ENCODE measurements at regions not wholly inside any gene's neighbourhood (a gene's known extent, or its start where the extent isn't known, plus 50 kb on each side); places are given as distances from the start of the nearest gene placed in this dataset.

- no peaks in the 10 kb centered on the region for H3K36me3 ChIP-seq (ENCODE audit: control insufficient read depth, insufficient read depth, low read length)
- no peaks in the 10 kb centered on the region for H3K4me1 ChIP-seq (ENCODE audit: control insufficient read depth, insufficient read depth, low read length)
- in situ Hi-C loops (cut with HindIII; ENCODE audit: low pct_unique_long_range_greater_than_20kb, low sequenced_read_pairs) = no loop called here
- ChIA-PET CTCF (interaction anchor here (0.7 kb wide), 1 partner anchor 156 kb away, joined by 3 read pairs; no protein-coding TSS in a partner anchor), POLR2A (no interaction called here)
- no peaks in the 10 kb centered on the region for H3K9me3 ChIP-seq (ENCODE audit: control insufficient read depth, insufficient read depth, low read depth, low read length)
- TF ChIP-seq SIN3A (IDR thresholded peaks at IDR 0.05; ENCODE audit: borderline replicate concordance, insufficient read depth, low read depth, low read length) = no peak
- no peak for TF ChIP-seq TCF7L2 (IDR thresholded peaks at IDR 0.05; ENCODE audit: low read depth, low read length)
- TF ChIP-seq REST (IDR thresholded peaks at IDR 0.05; ENCODE audit: insufficient read depth in 1 of 2, low read depth in 2 of 2, low read length in 1 of 2) = no peak
- no peak for TF ChIP-seq CTCF (IDR thresholded peaks at IDR 0.05)
- TF ChIP-seq POLR2AphosphoS5 (IDR thresholded peaks at IDR 0.05; ENCODE audit: low read depth, low read length) = no peak
- DNase-seq (ENCODE audit: low read depth, low spot score) (no peak), ATAC-seq (no peak)
- BruUV-seq (replicated peaks) = no TSS peak
- H3K27me3 ChIP-seq (ENCODE audit: control insufficient read depth, insufficient read depth, low read length) = no peaks in the 10 kb centered on the region
- intact Hi-C loops (cut with micrococcal nuclease; ENCODE audit: unreplicated experiment) = no loop called here
- H3K4me3 ChIP-seq (ENCODE audit: low read depth in 2 of 2, low read length in 2 of 2) = no peak overlapping the region
- H3K27ac ChIP-seq (ENCODE audit: low read length) = no peak overlapping the region
Observed at GRCh38 chr6:50301307-50301706, 251.6 kb upstream of the DEFB112 start.

- Histone ChIP-seq H3K9me3 (ENCODE audit: control insufficient read depth, insufficient read depth, low read depth, low read length) (no peaks in the 10 kb centered on the region), H3K27me3 (ENCODE audit: control insufficient read depth, insufficient read depth, low read length) (no peaks in the 10 kb centered on the region), H3K4me1 (ENCODE audit: control insufficient read depth, insufficient read depth, low read length) (no peaks in the 10 kb centered on the region), H3K27ac (ENCODE audit: low read length) (no peak overlapping the region), H3K36me3 (ENCODE audit: control insufficient read depth, insufficient read depth, low read length) (no peaks in the 10 kb centered on the region), H3K4me3 (ENCODE audit: low read depth in 2 of 2, low read length in 2 of 2) (no peak overlapping the region)
- DNase-seq (ENCODE audit: low read depth, low spot score) = no peak
- in situ Hi-C loops (cut with HindIII; ENCODE audit: low pct_unique_long_range_greater_than_20kb, low sequenced_read_pairs) = no loop called here
- intact Hi-C loops (cut with micrococcal nuclease; ENCODE audit: unreplicated experiment) = no loop called here
- POLR2A ChIA-PET = interaction anchor here (0.6 kb wide), 1 partner anchor 149 kb away, joined by 5 read pairs; no protein-coding TSS in a partner anchor
- CTCF ChIA-PET = no interaction called here
- ATAC-seq = no peak
- BruUV-seq (replicated peaks) = no TSS peak
- no peak for TF ChIP-seq TCF7L2 (IDR thresholded peaks at IDR 0.05; ENCODE audit: low read depth, low read length)
- no peak for TF ChIP-seq POLR2AphosphoS5 (IDR thresholded peaks at IDR 0.05; ENCODE audit: low read depth, low read length)
- TF ChIP-seq SIN3A (IDR thresholded peaks at IDR 0.05; ENCODE audit: borderline replicate concordance, insufficient read depth, low read depth, low read length) = no peak
Observed at GRCh38 chr6:50305660-50306059, 255.9 kb upstream of the DEFB112 start.

GRCh38 chr6:50318536-50318935 is 268.8 kb upstream of the DEFB112 start:
- DNase-seq (ENCODE audit: low read depth, low spot score) = no peak

More at GRCh38 chr6:50318536-50318935, 268.8 kb upstream of the DEFB112 start:
- Histone ChIP-seq H3K9me3 (ENCODE audit: control insufficient read depth, insufficient read depth, low read depth, low read length) (no peaks in the 10 kb centered on the region), H3K4me3 (ENCODE audit: low read depth in 2 of 2, low read length in 2 of 2) (no peak overlapping the region), H3K36me3 (ENCODE audit: control insufficient read depth, insufficient read depth, low read length) (no peaks in the 10 kb centered on the region), H3K27ac (ENCODE audit: low read length) (no peak overlapping the region), H3K27me3 (ENCODE audit: control insufficient read depth, insufficient read depth, low read length) (no peaks in the 10 kb centered on the region), H3K4me1 (ENCODE audit: control insufficient read depth, insufficient read depth, low read length) (no peaks in the 10 kb centered on the region)
- no peak for ATAC-seq
- in situ Hi-C loops (cut with HindIII; ENCODE audit: low pct_unique_long_range_greater_than_20kb, low sequenced_read_pairs) (no loop called here), intact Hi-C loops (cut with micrococcal nuclease; ENCODE audit: unreplicated experiment) (no loop called here)
- POLR2A ChIA-PET = no interaction called here
- CTCF ChIA-PET = no interaction called here
- no TSS peak for BruUV-seq (replicated peaks)
- TF ChIP-seq SIN3A (IDR thresholded peaks at IDR 0.05; ENCODE audit: borderline replicate concordance, insufficient read depth, low read depth, low read length) (no peak), REST (IDR thresholded peaks at IDR 0.05; ENCODE audit: insufficient read depth in 1 of 2, low read depth in 2 of 2, low read length in 1 of 2) (no peak), CTCF (IDR thresholded peaks at IDR 0.05) (no peak), POLR2AphosphoS5 (IDR thresholded peaks at IDR 0.05; ENCODE audit: low read depth, low read length) (no peak), TCF7L2 (IDR thresholded peaks at IDR 0.05; ENCODE audit: low read depth, low read length) (no peak)
